Transverse colon (tissue), 4 donors: ENCODE measurements at regions not wholly inside any gene's neighbourhood (a gene's known extent, or its start where the extent isn't known, plus 50 kb on each side); places are given as distances from the start of the nearest gene placed in this dataset.

Experiments
- CTCF ChIP-seq, 5 experiments: fragments of 200-600 bp in 3 of 5; fragments of 450-650 bp in 2 of 5; sonication (generic) in 3 of 5; IDR thresholded peaks; 1 replicate in 2 of 5; 2 replicates in 3 of 5; pipeline ENCODE4 v1.5.1; 2016 to 2017; ENCODE audit warnings: antibody characterized with exemption in 5 of 5, inconsistent platforms in 3 of 5, mild to moderate bottlenecking in 2 of 5, moderate library complexity in 1 of 5
- EP300 ChIP-seq: sonication (generic); formaldehyde crosslinking; IDR thresholded peaks from one replicate; pipeline ENCODE4 v1.6.1; 2017; ENCODE audit warnings: antibody characterized with exemption, low read depth
- POLR2A ChIP-seq: fragments of 450-650 bp; IDR thresholded peaks from one replicate; pipeline ENCODE4 v1.6.1; 2016; ENCODE audit warnings: antibody characterized with exemption, mild to moderate bottlenecking, moderate library complexity
- POLR2AphosphoS5 ChIP-seq, 3 donors: sonication (generic); formaldehyde crosslinking; IDR thresholded peaks; one replicate each; pipeline ENCODE4 v1.6.1; 2016; ENCODE audit warnings: antibody characterized with exemption in 3 of 3

GRCh38 chr12:19833775-19834501 lies 394.6 kb downstream of the AEBP2 start:
- TF ChIP-seq POLR2AphosphoS5 (IDR thresholded peaks at IDR 0.05) (no peak), CTCF (IDR thresholded peaks at IDR 0.05) (no peak), POLR2A (no peak), EP300 (no peak)
